ENCODE measurements at regions not wholly inside any gene's neighbourhood (a gene's known extent, or its start where the extent isn't known, plus 50 kb on each side); places are given as distances from the start of the nearest gene placed in this dataset.

DNA sequence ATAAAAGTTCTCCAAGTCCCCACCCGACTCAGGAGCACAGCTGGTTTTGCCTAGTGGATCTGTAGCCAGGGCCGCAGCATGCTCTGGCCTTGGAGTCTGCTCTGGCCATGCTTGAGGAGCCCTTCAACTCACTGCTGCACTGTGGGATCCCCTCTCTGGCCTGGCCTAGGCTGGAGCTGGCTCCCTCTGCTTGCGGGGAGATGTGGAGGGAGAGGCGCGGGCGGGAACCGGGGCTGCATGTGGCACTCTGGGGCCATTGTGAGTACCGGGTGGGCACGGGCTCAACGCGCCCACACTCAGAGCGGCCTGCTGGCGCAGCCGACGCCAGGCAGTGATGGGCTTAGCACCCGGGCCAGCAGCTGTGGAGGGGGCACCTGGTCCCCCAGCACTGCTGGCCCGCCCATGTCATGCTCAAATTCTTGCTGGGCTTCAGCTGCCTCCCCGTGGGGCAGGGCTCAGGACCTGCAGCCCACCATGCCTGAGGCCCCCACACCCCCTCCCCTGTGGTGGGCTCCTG lies 57.0 kb upstream of the ATP12A start:
- intact Hi-C loops (cut with DNase I), result no loop called here
- 95 to 100% (median 96%) methylated on average over 5 to 18 of the region's 18 CpGs for WGBS, 4 donors
- Histone ChIP-seq H3K36me3 (replicated peaks in 1 of 2) (no peaks in the 10 kb centered on the region), H3K27ac (no peak overlapping the region), H3K27me3 (no peaks in the 10 kb centered on the region), H3K4me1 (replicated peaks in 1 of 2) (no peaks in the 10 kb centered on the region), H3K4me3 (no peak overlapping the region), H3K9me3 (replicated peaks in 1 of 3) (no peaks in the 10 kb centered on the region)
- DNase-seq, result no peak
- TF ChIP-seq POLR2A (IDR thresholded peaks at IDR 0.05), result no peak
- TF ChIP-seq CTCF (IDR thresholded peaks at IDR 0.05), result no peak

GRCh38 chr13:24624363-24624762 lies 55.8 kb upstream of the ATP12A start:
- Histone ChIP-seq H3K27me3 (no peaks in the 10 kb centered on the region), H3K27ac (no peak overlapping the region), H3K36me3 (replicated peaks in 1 of 2) (no peaks in the 10 kb centered on the region), H3K4me1 (replicated peaks in 1 of 2) (no peaks in the 10 kb centered on the region), H3K9me3 (replicated peaks in 1 of 3) (no peaks in the 10 kb centered on the region), H3K4me3 (no peak overlapping the region)
- TF ChIP-seq CTCF (IDR thresholded peaks at IDR 0.05) (no peak), POLR2A (IDR thresholded peaks at IDR 0.05) (no peak)
- no peak for DNase-seq
- 81 to 96% (median 92%) methylated on average over 12 of the region's 12 CpGs for WGBS, 4 donors
- intact Hi-C loops (cut with DNase I), result no loop called here

DNA sequence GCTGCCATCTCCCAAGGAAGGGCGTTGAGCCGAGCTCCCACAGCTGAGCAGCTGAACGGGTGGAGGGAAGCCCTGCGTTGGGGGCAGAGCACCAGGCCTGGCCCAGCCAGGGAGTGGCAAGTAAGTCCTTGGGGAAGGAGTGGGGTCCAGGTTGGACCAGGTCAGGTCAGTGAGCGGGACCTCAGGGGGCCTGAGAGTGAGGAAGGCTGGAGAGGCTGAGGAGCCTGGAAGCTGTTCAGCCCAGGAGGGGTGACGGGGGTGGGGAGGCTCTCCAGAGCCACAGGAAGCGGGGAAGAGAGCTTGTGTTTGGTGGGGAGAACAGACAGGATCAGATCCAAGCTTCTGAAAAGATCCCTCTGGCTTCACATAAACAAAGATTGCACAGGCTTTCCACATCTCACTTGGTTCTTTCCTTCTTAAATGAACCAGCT lies 55.4 kb upstream of the ATP12A start:
- TF ChIP-seq CTCF (IDR thresholded peaks at IDR 0.05), result no peak
- no peak for TF ChIP-seq POLR2A (IDR thresholded peaks at IDR 0.05)
- no peak for DNase-seq
- H3K27me3 ChIP-seq, result no peaks in the 10 kb centered on the region
- 76 to 88% (median 87%) methylated on average over 7 of the region's 7 CpGs for WGBS, 4 donors
- no peaks in the 10 kb centered on the region for H3K4me1 ChIP-seq (replicated peaks in 1 of 2)
- no peaks in the 10 kb centered on the region for H3K36me3 ChIP-seq (replicated peaks in 1 of 2)
- H3K9me3 ChIP-seq (replicated peaks in 1 of 3), result no peaks in the 10 kb centered on the region
- no peak overlapping the region for H3K4me3 ChIP-seq
- H3K27ac ChIP-seq, result no peak overlapping the region
- intact Hi-C loops (cut with DNase I), result no loop called here

- Histone ChIP-seq H3K36me3 (replicated peaks in 1 of 2) (no peaks in the 10 kb centered on the region), H3K4me3 (no peak overlapping the region), H3K27me3 (no peaks in the 10 kb centered on the region), H3K9me3 (replicated peaks in 1 of 3) (no peaks in the 10 kb centered on the region), H3K27ac (no peak overlapping the region), H3K4me1 (replicated peaks in 1 of 2) (no peaks in the 10 kb centered on the region)
- intact Hi-C loops (cut with DNase I), result no loop called here
- TF ChIP-seq POLR2A (IDR thresholded peaks at IDR 0.05), result no peak
- peak in 1 of 6 experiments; percentile 13 for TF ChIP-seq CTCF (IDR thresholded peaks at IDR 0.05)
- WGBS, 4 donors, result 41 to 54% (median 48%) methylated on average over 3 of the region's 3 CpGs
- no peak for DNase-seq
Observed at GRCh38 chr13:24625331-24625731, 54.9 kb upstream of the ATP12A start.

Measured in adrenal gland (tissue), 9 donors.